ENCODE measurements at regions not wholly inside any gene's neighbourhood (a gene's known extent, or its start where the extent isn't known, plus 50 kb on each side); places are given as distances from the start of the nearest gene placed in this dataset.
A peak's percentile ranks its signal among the peaks of the same experiment; 100 is the strongest.

DNA sequence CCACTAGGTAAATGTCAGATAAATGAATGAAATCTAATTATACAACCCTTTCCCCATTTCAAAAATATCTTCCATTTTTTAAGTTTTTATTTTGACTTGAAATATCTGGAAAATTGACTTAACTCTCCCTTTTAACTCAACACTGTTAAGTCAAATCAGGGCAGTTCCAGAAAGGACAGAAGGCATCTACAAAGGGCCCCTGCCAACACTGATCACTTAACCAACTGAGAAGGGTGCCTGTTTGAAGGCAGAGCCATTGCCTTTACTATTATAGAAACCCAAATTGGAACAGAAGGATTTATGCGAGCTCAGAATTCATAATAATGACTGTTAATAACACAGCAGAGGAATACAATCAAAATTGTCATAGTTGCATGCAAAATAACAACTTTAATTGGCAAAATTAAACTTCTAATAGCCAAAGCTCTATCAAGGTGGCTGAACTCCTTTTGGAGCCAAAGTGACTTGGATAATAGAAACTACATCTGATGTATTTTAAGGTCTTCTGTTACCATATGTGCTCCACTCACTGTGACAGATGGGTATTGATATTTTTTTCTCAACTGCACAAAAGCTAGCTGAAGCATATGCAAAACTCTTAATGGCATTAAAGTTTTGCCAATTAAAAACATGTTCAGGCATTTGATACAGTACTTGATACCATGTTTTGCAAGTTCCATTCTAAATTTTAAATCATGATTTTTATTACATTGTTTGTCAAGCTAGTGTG is 383.8 kb downstream of the NOVA1 start:
- TF ChIP-seq, protein P1, sequence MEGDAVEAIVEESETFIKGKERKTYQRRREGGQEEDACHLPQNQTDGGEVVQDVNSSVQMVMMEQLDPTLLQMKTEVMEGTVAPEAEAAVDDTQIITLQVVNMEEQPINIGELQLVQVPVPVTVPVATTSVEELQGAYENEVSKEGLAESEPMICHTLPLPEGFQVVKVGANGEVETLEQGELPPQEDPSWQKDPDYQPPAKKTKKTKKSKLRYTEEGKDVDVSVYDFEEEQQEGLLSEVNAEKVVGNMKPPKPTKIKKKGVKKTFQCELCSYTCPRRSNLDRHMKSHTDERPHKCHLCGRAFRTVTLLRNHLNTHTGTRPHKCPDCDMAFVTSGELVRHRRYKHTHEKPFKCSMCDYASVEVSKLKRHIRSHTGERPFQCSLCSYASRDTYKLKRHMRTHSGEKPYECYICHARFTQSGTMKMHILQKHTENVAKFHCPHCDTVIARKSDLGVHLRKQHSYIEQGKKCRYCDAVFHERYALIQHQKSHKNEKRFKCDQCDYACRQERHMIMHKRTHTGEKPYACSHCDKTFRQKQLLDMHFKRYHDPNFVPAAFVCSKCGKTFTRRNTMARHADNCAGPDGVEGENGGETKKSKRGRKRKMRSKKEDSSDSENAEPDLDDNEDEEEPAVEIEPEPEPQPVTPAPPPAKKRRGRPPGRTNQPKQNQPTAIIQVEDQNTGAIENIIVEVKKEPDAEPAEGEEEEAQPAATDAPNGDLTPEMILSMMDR (IDR thresholded peaks at IDR 0.05; ENCODE audit: low read depth, low read length): no peak
- DNase-seq (ENCODE audit: low read depth in 2 of 2): no peak

GRCh38 chr14:26209699-26210098 is 388.1 kb downstream of the NOVA1 start:
- TF ChIP-seq, protein P1 (IDR thresholded peaks at IDR 0.05; ENCODE audit: low read depth, low read length): no peak
- H3K4me3 ChIP-seq (replicated peaks in 1 of 2; ENCODE audit: low read depth in 2 of 2, low read length in 2 of 2): no peak overlapping the region
- no peak for DNase-seq (ENCODE audit: low read depth in 2 of 2)

More for the DNA sequence above, 383.8 kb downstream of the NOVA1 start:
- no peak overlapping the region for H3K4me3 ChIP-seq (replicated peaks in 1 of 2; ENCODE audit: low read depth in 2 of 2, low read length in 2 of 2)

DNA sequence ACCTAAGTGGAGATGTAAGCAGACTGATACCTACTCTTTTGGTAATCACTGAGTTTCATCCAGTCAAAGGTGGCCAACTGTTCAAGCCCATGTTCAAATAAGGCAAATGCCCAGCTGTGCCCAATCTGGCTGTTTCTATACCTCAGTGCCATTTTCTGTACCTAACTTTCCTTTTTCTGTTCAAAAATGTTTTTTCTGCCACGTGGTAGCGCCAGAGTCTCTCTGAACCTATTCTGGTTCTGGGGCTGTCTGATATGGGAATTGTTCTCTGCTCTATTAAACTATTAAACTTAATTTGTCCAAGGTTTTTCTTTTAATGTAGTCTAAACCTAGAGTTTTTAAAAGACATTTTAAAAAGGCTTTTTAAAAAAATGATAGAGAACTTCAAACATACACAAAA is 391.2 kb downstream of the NOVA1 start:
- TF ChIP-seq, protein P1 (IDR thresholded peaks at IDR 0.05; ENCODE audit: low read depth, low read length): no peak
- DNase-seq (ENCODE audit: low read depth in 2 of 2): no peak
- no peak overlapping the region for H3K4me3 ChIP-seq (replicated peaks in 1 of 2; ENCODE audit: low read depth in 2 of 2, low read length in 2 of 2)

DNA sequence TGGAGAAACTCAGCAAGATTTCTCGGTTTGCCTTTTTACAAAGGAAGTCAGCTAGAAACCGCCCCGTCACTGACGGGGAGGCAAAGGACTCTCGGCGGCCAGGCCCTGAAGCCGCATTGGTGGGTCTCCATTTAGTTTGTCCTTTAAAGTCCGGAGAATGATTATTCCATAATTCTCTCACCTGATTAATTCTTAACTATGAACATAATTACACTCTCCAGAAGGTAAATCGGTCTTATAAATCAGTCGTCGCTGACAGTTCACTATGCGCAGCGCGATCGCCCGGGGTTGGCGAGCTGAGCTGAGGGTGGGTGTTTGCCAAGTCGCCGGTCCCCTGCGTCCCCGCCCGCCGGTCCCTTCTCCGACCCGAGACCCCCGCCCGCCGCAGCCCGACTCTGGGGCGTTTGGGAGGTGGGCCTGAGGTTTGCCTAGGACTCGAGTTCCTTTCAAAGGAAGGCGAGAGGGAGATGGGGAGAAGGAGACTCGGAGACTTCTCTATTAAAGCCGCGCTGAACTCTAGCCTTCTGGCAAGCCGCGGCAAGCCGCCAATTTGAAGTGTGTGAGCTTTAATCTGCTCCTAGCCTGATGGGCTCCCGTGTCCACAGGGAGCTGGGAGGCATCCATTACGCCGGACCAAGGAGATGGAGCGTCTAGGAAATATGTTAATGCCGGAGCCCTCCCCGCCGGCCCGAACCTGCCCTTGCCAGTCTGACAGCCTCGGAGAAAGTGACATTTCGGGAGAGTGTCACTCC is 392.9 kb downstream of the NOVA1 start:
- TF ChIP-seq, protein P1 (IDR thresholded peaks at IDR 0.05; ENCODE audit: low read depth, low read length): no peak
- DNase-seq (ENCODE audit: low read depth in 2 of 2): peak; percentile 40 to 49
- peak overlapping the region; percentile 44 to 47 for H3K4me3 ChIP-seq (replicated peaks in 1 of 2; ENCODE audit: low read depth in 2 of 2, low read length in 2 of 2)

- TF ChIP-seq, protein P1 (IDR thresholded peaks at IDR 0.05; ENCODE audit: low read depth, low read length): no peak
- H3K4me3 ChIP-seq (replicated peaks in 1 of 2; ENCODE audit: low read depth in 2 of 2, low read length in 2 of 2): no peak overlapping the region
Observed at GRCh38 chr14:26204366-26204727, 393.5 kb downstream of the NOVA1 start.

DNA sequence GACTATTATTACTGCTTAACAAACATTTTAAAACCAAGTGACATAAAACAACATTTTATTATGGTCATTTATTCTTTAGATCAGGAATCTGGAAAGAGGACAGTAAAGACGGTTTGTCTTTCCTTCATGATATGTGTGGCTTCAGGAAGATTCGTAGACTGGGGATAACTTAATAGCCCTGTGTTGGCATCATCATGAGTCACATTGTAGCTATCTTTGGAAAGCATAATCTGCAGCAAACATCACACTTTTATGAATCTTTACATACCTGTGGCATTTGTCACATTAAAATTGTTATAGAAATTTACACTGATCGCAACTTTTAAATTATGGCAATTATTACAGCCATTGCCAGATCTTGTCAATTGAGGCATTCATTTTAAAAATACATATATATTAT is 397.1 kb downstream of the NOVA1 start:
- TF ChIP-seq, protein P1 (IDR thresholded peaks at IDR 0.05; ENCODE audit: low read depth, low read length): no peak
- no peak overlapping the region for H3K4me3 ChIP-seq (replicated peaks in 1 of 2; ENCODE audit: low read depth in 2 of 2, low read length in 2 of 2)
- peak in 1 of 2 donors; percentile 33 for DNase-seq (ENCODE audit: low read depth in 2 of 2)

More at GRCh38 chr14:26204366-26204727, 393.5 kb downstream of the NOVA1 start:
- DNase-seq (ENCODE audit: low read depth in 2 of 2): no peak

All from cardiac fibroblast (primary cell).